ENCODE measurements at regions not wholly inside any gene's neighbourhood (a gene's known extent, or its start where the extent isn't known, plus 50 kb on each side); places are given as distances from the start of the nearest gene placed in this dataset.
A peak's percentile ranks its signal among the peaks of the same experiment; 100 is the strongest.

GRCh38 chr5:74469234-74469994 lies 171.1 kb downstream of the ENC1 start:
- no peaks in the 10 kb centered on the region for H3K9me3 ChIP-seq (replicated peaks; ENCODE audit: insufficient read depth, low read length)
- peaks cover 14% of the 10 kb centered on the region for H3K4me1 ChIP-seq (ENCODE audit: low read length)
- H3K79me2 ChIP-seq (ENCODE audit: low read length) = no peaks in the 10 kb centered on the region
- H3F3A ChIP-seq (ENCODE audit: insufficient read depth, low read length) = peaks cover 16% of the 10 kb centered on the region; the same call in 1 of the 2 replicates
- DNase-seq = no peak
- no peak overlapping the region for H3K9ac ChIP-seq (ENCODE audit: low read length)
- no peak overlapping the region for H3K4me3 ChIP-seq (ENCODE audit: low read length)
- H2AFZ ChIP-seq (ENCODE audit: low read length) = no peak overlapping the region
- H3K27me3 ChIP-seq (replicated peaks; ENCODE audit: insufficient read depth, low read length) = no peaks in the 10 kb centered on the region
- H3K4me2 ChIP-seq (ENCODE audit: low read depth, low read length) = no peak overlapping the region
- H4K20me1 ChIP-seq (ENCODE audit: insufficient read depth, low read length) = no peaks in the 10 kb centered on the region
- no peaks in the 10 kb centered on the region for H3K9me2 ChIP-seq (replicated peaks; ENCODE audit: insufficient read depth, low read length)
- TF ChIP-seq EZH2phosphoT487 (IDR thresholded peaks at IDR 0.05; ENCODE audit: low read length) = no peak
- TF ChIP-seq EZH2 (optimal IDR thresholded peaks at IDR 0.05; ENCODE audit: low read depth, low read length) = no peak
- TF ChIP-seq CTCF (IDR thresholded peaks at IDR 0.05; ENCODE audit: low read length) = no peak
- H3K27ac ChIP-seq (ENCODE audit: low read length) = no peak overlapping the region
- H3K36me3 ChIP-seq (replicated peaks; ENCODE audit: insufficient read depth, low read length) = no peaks in the 10 kb centered on the region

- no peaks in the 10 kb centered on the region for H3K27me3 ChIP-seq (replicated peaks; ENCODE audit: insufficient read depth, low read length)
- H3K36me3 ChIP-seq (replicated peaks; ENCODE audit: insufficient read depth, low read length) = no peaks in the 10 kb centered on the region
- H3K4me2 ChIP-seq (ENCODE audit: low read depth, low read length) = no peak overlapping the region
- peaks cover 16% of the 10 kb centered on the region; the same call in 1 of the 2 replicates for H3F3A ChIP-seq (ENCODE audit: insufficient read depth, low read length)
- no peaks in the 10 kb centered on the region for H4K20me1 ChIP-seq (ENCODE audit: insufficient read depth, low read length)
- H3K9me2 ChIP-seq (replicated peaks; ENCODE audit: insufficient read depth, low read length) = no peaks in the 10 kb centered on the region
- no peak overlapping the region for H3K9ac ChIP-seq (ENCODE audit: low read length)
- no peak overlapping the region for H3K27ac ChIP-seq (ENCODE audit: low read length)
- TF ChIP-seq CTCF (IDR thresholded peaks at IDR 0.05; ENCODE audit: low read length) = no peak
- H3K4me3 ChIP-seq (ENCODE audit: low read length) = no peak overlapping the region
- H2AFZ ChIP-seq (ENCODE audit: low read length) = no peak overlapping the region
- no peak for DNase-seq
- H3K79me2 ChIP-seq (ENCODE audit: low read length) = no peaks in the 10 kb centered on the region
- H3K4me1 ChIP-seq (ENCODE audit: low read length) = peaks cover 14% of the 10 kb centered on the region
- no peaks in the 10 kb centered on the region for H3K9me3 ChIP-seq (replicated peaks; ENCODE audit: insufficient read depth, low read length)
These were observed 172.1 kb downstream of the ENC1 start for GRCh38 chr5:74468421-74468820.

- Histone ChIP-seq H2AFZ (ENCODE audit: low read length) (no peak overlapping the region), H3K4me3 (ENCODE audit: low read length) (no peak overlapping the region), H3K27me3 (replicated peaks; ENCODE audit: insufficient read depth, low read length) (no peaks in the 10 kb centered on the region), H3K9ac (ENCODE audit: low read length) (no peak overlapping the region), H3K36me3 (replicated peaks; ENCODE audit: insufficient read depth, low read length) (no peaks in the 10 kb centered on the region), H3K4me2 (ENCODE audit: low read depth, low read length) (peak overlapping the region; percentile 19; the same call in 1 of the 2 replicates), H3K27ac (ENCODE audit: low read length) (peak overlapping the region; percentile 84; the same call in 1 of the 2 replicates), H3K79me2 (ENCODE audit: low read length) (no peaks in the 10 kb centered on the region), H3F3A (ENCODE audit: insufficient read depth, low read length) (peaks cover 16% of the 10 kb centered on the region; the same call in 1 of the 2 replicates), H3K4me1 (ENCODE audit: low read length) (peaks cover 14% of the 10 kb centered on the region), H3K9me2 (replicated peaks; ENCODE audit: insufficient read depth, low read length) (no peaks in the 10 kb centered on the region), H3K9me3 (replicated peaks; ENCODE audit: insufficient read depth, low read length) (no peaks in the 10 kb centered on the region), H4K20me1 (ENCODE audit: insufficient read depth, low read length) (no peaks in the 10 kb centered on the region)
- TF ChIP-seq CTCF (IDR thresholded peaks at IDR 0.05; ENCODE audit: low read length) (no peak), EZH2 (optimal IDR thresholded peaks at IDR 0.05; ENCODE audit: low read depth, low read length) (no peak), EZH2phosphoT487 (IDR thresholded peaks at IDR 0.05; ENCODE audit: low read length) (no peak)
- peak; percentile 63 for DNase-seq
These were observed 174.8 kb downstream of the ENC1 start for GRCh38 chr5:74465724-74466123.
